ENCODE measurements at regions not wholly inside any gene's neighbourhood (a gene's known extent, or its start where the extent isn't known, plus 50 kb on each side); places are given as distances from the start of the nearest gene placed in this dataset.

DNA sequence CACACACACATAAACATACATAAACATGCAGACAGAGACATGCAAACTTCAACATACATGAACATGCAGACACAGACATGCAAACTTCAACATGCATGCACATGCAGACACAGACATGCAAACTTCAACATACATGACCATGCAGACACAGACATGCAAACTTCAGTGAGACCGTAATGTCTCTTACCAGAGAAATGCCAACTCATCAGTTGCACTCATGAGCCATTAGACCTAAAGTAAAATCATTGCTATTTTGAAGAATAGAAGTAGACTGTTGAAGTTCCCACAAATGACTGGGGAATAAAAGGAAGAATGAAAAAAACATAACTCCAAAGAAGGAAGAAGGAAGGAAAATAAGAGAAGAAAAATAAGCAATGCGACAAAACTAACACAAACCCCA, 1044.0 kb upstream of the TMEM132C start:
- Histone ChIP-seq H3K4me1 (ENCODE audit: insufficient read depth) (no peaks in the 10 kb centered on the region), H3K79me2 (ENCODE audit: insufficient read depth) (no peaks in the 10 kb centered on the region), H3K9me3 (ENCODE audit: low read depth) (no peaks in the 10 kb centered on the region), H3K9me2 (ENCODE audit: insufficient read depth) (no peaks in the 10 kb centered on the region), H3K27me3 (replicated peaks; ENCODE audit: insufficient read depth) (no peaks in the 10 kb centered on the region), H3K36me3 (ENCODE audit: low read depth) (no peaks in the 10 kb centered on the region), H4K20me1 (ENCODE audit: insufficient read depth) (no peaks in the 10 kb centered on the region), H2AFZ (no peak overlapping the region), H3K27ac (no peak overlapping the region), H3F3A (ENCODE audit: insufficient read depth) (no peaks in the 10 kb centered on the region), H3K4me3 (no peak overlapping the region), H3K9ac (no peak overlapping the region), H3K4me2 (ENCODE audit: unreplicated experiment) (no peak overlapping the region)
- TF ChIP-seq EZH2phosphoT487 (IDR thresholded peaks at IDR 0.05; ENCODE audit: insufficient read depth, low read depth) (no peak), EZH2 (IDR thresholded peaks at IDR 0.05; ENCODE audit: insufficient read depth, poor library complexity, severe bottlenecking) (no peak)
- DNase-seq, result no peak
- WGBS, 2 experiments (ENCODE audit: low coverage in 1 of 2, low lambda C conversion rate in 2 of 2, missing lambda C conversion rate in 2 of 2), result 97 to 98% methylated on average over 2 of the region's 2 CpGs
- in situ Hi-C loops (cut with MboI), result no loop called here

DNA sequence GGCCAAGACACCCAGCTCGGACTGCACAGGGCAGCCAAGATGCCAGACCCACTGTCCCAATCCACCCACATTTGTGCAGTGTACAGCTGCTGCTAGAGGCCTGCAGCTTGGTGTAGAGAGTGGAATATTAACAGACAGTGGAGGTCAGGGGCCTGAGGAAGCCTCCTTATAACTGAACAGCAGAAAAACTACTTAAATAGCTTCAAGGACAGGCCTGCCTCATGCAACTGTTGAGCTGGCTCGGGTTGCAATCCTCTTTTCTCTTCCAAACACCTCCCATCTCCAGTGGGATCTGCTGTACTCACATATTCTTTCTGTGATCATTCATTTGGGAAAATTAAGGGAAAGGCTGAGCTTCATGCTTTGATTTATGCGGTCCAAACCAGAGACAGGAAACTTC, 1043.2 kb upstream of the TMEM132C start:
- no peaks in the 10 kb centered on the region for H3K36me3 ChIP-seq (ENCODE audit: low read depth)
- DNase-seq, result no peak
- no peaks in the 10 kb centered on the region for H3F3A ChIP-seq (ENCODE audit: insufficient read depth)
- WGBS, 2 experiments (ENCODE audit: low coverage in 1 of 2, low lambda C conversion rate in 2 of 2, missing lambda C conversion rate in 2 of 2), result 48 to 54% methylated on average over 3 of the region's 3 CpGs
- TF ChIP-seq EZH2 (IDR thresholded peaks at IDR 0.05; ENCODE audit: insufficient read depth, poor library complexity, severe bottlenecking) (no peak), EZH2phosphoT487 (IDR thresholded peaks at IDR 0.05; ENCODE audit: insufficient read depth, low read depth) (no peak)
- H3K4me1 ChIP-seq (ENCODE audit: insufficient read depth), result no peaks in the 10 kb centered on the region
- no peaks in the 10 kb centered on the region for H3K79me2 ChIP-seq (ENCODE audit: insufficient read depth)
- H4K20me1 ChIP-seq (ENCODE audit: insufficient read depth), result no peaks in the 10 kb centered on the region
- H3K9ac ChIP-seq, result no peak overlapping the region
- no peak overlapping the region for H2AFZ ChIP-seq
- no peak overlapping the region for H3K4me3 ChIP-seq
- no peaks in the 10 kb centered on the region for H3K27me3 ChIP-seq (replicated peaks; ENCODE audit: insufficient read depth)
- H3K9me2 ChIP-seq (ENCODE audit: insufficient read depth), result no peaks in the 10 kb centered on the region
- no peak overlapping the region for H3K27ac ChIP-seq
- in situ Hi-C loops (cut with MboI), result no loop called here
- no peak overlapping the region for H3K4me2 ChIP-seq (ENCODE audit: unreplicated experiment)
- H3K9me3 ChIP-seq (ENCODE audit: low read depth), result no peaks in the 10 kb centered on the region

- H3K9ac ChIP-seq, result peak overlapping the region; percentile 75
- peaks cover 4% of the 10 kb centered on the region for H3K9me3 ChIP-seq (ENCODE audit: low read depth)
- no peaks in the 10 kb centered on the region for H3K36me3 ChIP-seq (ENCODE audit: low read depth)
- WGBS, 2 experiments (ENCODE audit: low coverage in 1 of 2, low lambda C conversion rate in 2 of 2, missing lambda C conversion rate in 2 of 2), result 1% methylated on average over 6 of the region's 6 CpGs
- DNase-seq, result peak; percentile 96
- peak overlapping the region; percentile 44 for H3K4me2 ChIP-seq (ENCODE audit: unreplicated experiment)
- peak overlapping the region; percentile 52 for H2AFZ ChIP-seq
- peak overlapping the region; percentile 7; the same call in 1 of the 2 replicates for H3K4me3 ChIP-seq
- peaks cover 22% of the 10 kb centered on the region for H3K4me1 ChIP-seq (ENCODE audit: insufficient read depth)
- in situ Hi-C loops (cut with MboI), result no loop called here
- H3K27ac ChIP-seq, result peak overlapping the region; percentile 95
- no peak for TF ChIP-seq EZH2 (IDR thresholded peaks at IDR 0.05; ENCODE audit: insufficient read depth, poor library complexity, severe bottlenecking)
- TF ChIP-seq EZH2phosphoT487 (IDR thresholded peaks at IDR 0.05; ENCODE audit: insufficient read depth, low read depth), result no peak
- H4K20me1 ChIP-seq (ENCODE audit: insufficient read depth), result no peaks in the 10 kb centered on the region
- peaks cover 17% of the 10 kb centered on the region for H3F3A ChIP-seq (ENCODE audit: insufficient read depth)
- no peaks in the 10 kb centered on the region for H3K27me3 ChIP-seq (replicated peaks; ENCODE audit: insufficient read depth)
- H3K79me2 ChIP-seq (ENCODE audit: insufficient read depth), result no peaks in the 10 kb centered on the region
- no peaks in the 10 kb centered on the region for H3K9me2 ChIP-seq (ENCODE audit: insufficient read depth)
These were observed 1036.1 kb upstream of the TMEM132C start for GRCh38 chr12:127230843-127231260.

- 74 to 75% methylated on average over 7 of the region's 7 CpGs for WGBS, 2 experiments (ENCODE audit: low coverage in 1 of 2, low lambda C conversion rate in 2 of 2, missing lambda C conversion rate in 2 of 2)
- H3K9ac ChIP-seq, result peak overlapping the region; percentile 75
- H3K4me3 ChIP-seq, result peak overlapping the region; percentile 7; the same call in 1 of the 2 replicates
- H3K36me3 ChIP-seq (ENCODE audit: low read depth), result no peaks in the 10 kb centered on the region
- H3F3A ChIP-seq (ENCODE audit: insufficient read depth), result peaks cover 17% of the 10 kb centered on the region
- peak; percentile 63 for DNase-seq
- peak overlapping the region; percentile 44 for H3K4me2 ChIP-seq (ENCODE audit: unreplicated experiment)
- H3K27me3 ChIP-seq (replicated peaks; ENCODE audit: insufficient read depth), result no peaks in the 10 kb centered on the region
- no peak for TF ChIP-seq EZH2phosphoT487 (IDR thresholded peaks at IDR 0.05; ENCODE audit: insufficient read depth, low read depth)
- TF ChIP-seq EZH2 (IDR thresholded peaks at IDR 0.05; ENCODE audit: insufficient read depth, poor library complexity, severe bottlenecking), result no peak
- peaks cover 4% of the 10 kb centered on the region for H3K9me3 ChIP-seq (ENCODE audit: low read depth)
- H3K4me1 ChIP-seq (ENCODE audit: insufficient read depth), result peaks cover 22% of the 10 kb centered on the region
- no peaks in the 10 kb centered on the region for H3K9me2 ChIP-seq (ENCODE audit: insufficient read depth)
- H2AFZ ChIP-seq, result peak overlapping the region; percentile 52
- H3K79me2 ChIP-seq (ENCODE audit: insufficient read depth), result no peaks in the 10 kb centered on the region
- in situ Hi-C loops (cut with MboI), result no loop called here
- no peaks in the 10 kb centered on the region for H4K20me1 ChIP-seq (ENCODE audit: insufficient read depth)
- H3K27ac ChIP-seq, result peak overlapping the region; percentile 95
These were observed 1035.6 kb upstream of the TMEM132C start for GRCh38 chr12:127231371-127231770.

DNA sequence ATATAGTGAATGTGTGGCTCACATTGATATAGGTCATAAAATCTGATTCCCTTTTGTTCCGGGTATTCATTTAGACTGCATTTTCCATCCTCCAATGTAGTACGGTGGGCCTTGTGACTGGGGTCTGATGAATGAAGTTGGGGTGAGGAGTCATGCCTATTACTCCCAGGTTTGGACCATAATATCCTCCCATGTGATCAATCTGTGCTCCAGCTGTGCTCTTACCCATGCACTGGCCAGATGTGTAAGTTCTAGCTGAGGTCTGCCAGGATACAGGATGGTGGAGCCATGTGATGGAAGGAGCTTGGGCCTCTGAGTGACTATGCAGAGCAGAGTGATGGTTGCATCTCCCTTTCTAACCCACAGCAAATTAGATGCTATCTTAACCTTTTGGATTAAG, 1034.0 kb upstream of the TMEM132C start:
- Histone ChIP-seq H3K79me2 (ENCODE audit: insufficient read depth) (no peaks in the 10 kb centered on the region), H3K9me3 (ENCODE audit: low read depth) (peaks cover 4% of the 10 kb centered on the region), H3K4me3 (no peak overlapping the region), H3K4me1 (ENCODE audit: insufficient read depth) (peaks cover 22% of the 10 kb centered on the region), H3K4me2 (ENCODE audit: unreplicated experiment) (no peak overlapping the region), H3F3A (ENCODE audit: insufficient read depth) (peaks cover 17% of the 10 kb centered on the region), H3K27me3 (replicated peaks; ENCODE audit: insufficient read depth) (no peaks in the 10 kb centered on the region), H3K9ac (no peak overlapping the region), H4K20me1 (ENCODE audit: insufficient read depth) (no peaks in the 10 kb centered on the region), H3K9me2 (ENCODE audit: insufficient read depth) (no peaks in the 10 kb centered on the region), H3K27ac (no peak overlapping the region), H2AFZ (no peak overlapping the region), H3K36me3 (ENCODE audit: low read depth) (no peaks in the 10 kb centered on the region)
- WGBS, 2 experiments (ENCODE audit: low coverage in 1 of 2, low lambda C conversion rate in 2 of 2, missing lambda C conversion rate in 2 of 2), result 80 to 88% methylated on average over 2 of the region's 2 CpGs
- TF ChIP-seq EZH2phosphoT487 (IDR thresholded peaks at IDR 0.05; ENCODE audit: insufficient read depth, low read depth) (no peak), EZH2 (IDR thresholded peaks at IDR 0.05; ENCODE audit: insufficient read depth, poor library complexity, severe bottlenecking) (no peak)
- no peak for DNase-seq
- in situ Hi-C loops (cut with MboI), result no loop called here

Data from GM23248 (cell line).